ENCODE measurements at regions not wholly inside any gene's neighbourhood (a gene's known extent, or its start where the extent isn't known, plus 50 kb on each side); places are given as distances from the start of the nearest gene placed in this dataset.
A peak's percentile ranks its signal among the peaks of the same experiment; 100 is the strongest.

DNA sequence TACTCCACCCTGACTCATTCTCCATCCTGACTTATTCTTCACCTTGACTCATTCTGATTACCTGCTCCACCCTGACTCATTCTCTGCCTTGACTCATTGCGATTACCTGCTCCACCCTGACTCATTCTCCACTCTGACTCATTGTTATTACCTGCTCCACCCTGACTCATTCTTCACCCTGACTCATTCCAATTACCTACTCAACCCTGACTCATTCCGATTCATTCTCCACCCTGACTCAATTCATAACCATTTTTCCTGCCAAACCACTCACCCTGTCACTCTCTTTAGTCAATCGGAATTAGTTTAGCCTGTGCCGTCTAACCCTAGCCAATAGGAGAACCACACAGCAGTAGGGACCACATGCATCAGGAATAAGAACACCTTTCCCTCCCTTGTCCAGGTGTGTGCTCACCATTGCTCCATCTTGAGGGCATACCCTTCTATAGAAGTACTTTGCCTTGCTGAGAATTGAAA is 1227.4 kb upstream of the PCDH20 start:
- DNase-seq: peak; percentile 0

DNA sequence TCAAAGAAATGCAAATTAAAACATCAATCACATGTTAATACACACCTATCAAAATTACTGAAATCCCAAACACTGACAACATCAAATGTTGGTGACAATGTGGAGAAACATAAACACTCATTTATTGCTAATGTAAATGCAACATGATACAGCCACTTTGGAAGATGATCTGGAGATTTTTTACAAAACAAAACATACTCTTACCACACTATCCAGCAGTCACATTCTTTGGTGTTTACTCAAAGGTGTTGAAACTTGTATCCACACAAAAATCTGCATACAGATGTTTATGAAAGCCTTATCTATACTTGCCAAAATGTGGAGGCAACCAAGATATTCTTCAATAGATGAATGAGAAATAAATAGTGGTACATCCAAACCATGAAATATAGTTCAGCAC is 1219.5 kb upstream of the PCDH20 start:
- DNase-seq: no peak

DNA sequence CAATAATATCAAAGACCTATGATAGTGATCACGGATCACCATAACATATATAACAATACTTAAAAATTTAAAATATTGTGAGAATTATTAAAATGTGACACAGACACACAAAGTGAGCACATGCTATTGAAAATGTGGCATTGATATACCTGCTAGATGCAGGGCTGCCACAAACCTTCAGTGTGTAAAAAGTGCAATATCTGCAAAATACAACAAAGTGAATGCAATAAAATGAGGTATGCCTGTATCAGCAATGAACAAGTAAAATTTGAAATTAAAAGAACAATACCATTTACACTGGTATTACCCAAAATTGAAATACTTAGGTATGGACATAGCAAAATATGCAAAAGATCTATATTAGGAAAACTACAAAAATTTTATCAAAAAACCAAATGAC is 1217.8 kb upstream of the PCDH20 start:
- no peak for DNase-seq

DNA sequence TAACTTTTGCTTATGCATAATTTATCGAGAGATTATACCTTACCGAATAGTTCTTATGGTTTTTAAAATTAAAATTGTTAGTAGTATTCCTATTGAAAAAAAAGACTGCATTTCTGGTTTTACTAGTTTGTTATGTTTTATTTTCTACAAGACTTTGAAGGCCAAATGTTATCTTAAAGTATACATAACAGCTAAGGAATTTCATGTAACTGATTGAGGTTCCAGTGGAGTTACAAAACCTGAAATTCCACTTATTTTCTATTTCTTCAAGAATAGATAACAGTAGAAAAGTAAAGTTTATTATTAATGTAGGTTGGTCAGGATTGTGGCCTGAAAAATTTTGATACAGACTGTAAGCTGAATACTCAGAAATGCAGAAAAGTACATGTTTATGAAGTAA is 1216.0 kb upstream of the PCDH20 start:
- DNase-seq: no peak

DNA sequence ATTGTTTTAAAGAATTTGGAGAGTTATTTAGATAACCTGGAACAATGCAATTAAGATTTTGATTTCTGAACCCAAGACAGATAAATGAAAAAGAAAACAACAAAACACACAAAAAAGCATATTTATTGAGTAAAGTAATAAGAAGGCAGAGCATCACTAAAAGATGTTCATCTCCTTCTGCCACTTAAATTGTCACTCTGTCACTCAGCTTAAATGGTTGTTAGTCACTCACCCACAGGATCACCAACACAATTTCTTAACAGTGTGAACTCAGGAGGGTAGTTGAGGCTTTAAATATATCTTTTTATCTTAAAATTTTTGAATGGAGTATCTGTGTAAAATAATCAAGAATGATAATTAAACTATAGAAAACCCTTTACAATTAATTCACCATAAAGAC is 1215.5 kb upstream of the PCDH20 start:
- DNase-seq: no peak

DNA sequence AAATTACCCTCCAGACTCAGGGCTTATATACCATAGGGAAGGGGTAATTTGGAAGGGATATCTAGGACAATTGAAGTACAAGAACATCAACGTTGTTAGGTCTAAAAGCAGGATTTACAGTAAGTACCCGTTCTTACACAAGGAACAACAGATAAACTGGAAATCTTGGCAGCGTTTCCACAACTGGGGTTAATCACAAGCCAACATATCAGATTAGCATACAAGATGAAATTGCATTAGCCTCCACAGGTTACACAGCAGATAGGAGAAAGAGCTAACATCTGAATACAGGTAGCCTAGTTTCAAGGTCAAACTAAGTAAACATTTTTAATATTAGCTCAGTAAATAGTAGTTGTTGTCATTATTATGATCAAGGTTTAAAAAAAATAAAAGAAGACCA is 1214.0 kb upstream of the PCDH20 start:
- DNase-seq: no peak

DNA sequence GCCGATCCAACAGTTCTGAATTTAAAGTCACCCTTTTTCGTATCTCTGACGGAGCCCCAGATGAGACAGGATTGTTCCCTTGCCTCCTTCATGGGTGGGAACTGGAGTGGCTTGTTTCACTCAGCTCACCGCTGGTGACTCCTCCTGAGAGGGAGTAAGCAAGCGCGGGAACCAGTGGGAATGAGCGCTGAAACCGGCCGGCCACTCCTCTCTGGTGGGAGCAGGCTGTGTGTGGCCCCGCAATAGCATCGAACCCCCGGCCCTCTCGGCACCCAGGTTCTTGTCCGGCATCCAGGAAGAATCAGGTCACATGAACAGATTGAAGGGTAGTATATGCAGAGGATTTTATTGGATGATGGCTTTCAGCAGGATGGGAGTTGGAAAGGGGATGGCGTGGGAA is 1211.6 kb upstream of the PCDH20 start:
- DNase-seq: no peak

DNA sequence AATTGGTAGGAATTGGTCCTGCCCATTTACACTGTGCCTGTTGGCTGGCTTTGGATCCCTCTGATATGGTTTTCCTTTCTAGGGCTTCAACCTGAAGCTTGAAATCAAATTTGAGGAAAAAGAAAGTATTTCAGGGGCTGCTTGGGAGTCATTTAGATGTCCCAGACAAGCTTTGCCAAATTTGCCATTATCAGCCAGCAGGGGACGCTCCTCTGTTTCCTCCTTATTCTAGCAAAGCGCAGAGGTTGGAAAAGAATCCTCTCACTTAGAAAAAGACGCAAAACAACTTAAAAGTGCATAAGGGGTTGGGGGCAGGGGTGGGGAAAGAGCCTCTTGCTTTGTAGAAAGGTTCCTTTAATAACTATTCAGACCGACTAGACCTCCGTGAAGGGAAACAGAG is 1211.1 kb upstream of the PCDH20 start:
- DNase-seq: no peak

DNA sequence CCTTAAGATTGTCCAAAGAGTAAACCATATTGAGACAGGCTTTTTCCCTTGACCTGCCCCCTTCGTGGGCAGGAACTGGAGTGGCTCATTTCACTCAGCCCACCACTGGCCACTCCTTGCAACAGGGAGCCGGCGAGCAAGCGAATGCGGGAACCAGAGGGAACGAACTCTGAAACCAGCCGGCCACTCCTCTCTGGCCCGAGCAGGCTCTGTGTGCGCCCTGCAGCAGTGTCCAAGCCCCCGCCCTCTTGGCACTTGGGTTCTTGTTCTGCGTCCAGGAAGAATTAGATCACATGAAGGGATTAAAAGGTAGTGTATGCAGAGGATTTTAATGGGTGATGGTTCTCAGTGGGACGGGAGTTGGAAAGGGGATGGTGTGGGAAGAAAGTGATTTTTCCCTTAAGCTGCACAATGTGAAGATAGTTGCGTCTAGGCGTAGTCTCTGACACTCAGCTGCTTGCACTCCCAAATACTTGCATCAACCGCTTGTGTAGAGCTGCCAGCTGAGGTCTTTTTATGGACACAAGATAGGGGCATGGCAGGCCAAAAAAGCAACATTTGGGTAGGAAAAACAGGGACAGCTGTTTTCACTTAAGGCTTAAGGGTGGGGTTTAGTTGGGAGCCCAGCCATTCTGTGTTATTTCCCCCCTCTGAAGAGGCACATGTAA is 1209.7 kb upstream of the PCDH20 start:
- no peak for DNase-seq

DNA sequence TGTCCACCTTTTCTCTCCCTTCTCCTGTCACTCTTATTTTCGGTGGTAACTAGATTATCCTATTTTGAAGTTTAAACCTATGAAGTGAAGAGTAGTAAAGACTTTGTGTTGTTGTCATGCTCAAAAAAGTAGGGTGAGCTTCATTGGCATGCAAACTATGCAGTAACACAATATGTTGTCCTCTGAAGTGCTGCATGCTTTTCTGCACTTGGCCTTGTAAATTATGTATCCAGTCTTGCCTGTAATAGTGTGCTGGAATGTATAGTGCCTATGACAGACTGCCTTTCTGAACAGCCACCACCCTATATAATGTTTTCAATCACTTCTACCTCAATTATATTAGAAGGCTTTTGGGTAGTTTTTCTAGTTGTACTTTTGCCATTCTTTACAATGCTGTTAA is 1198.2 kb upstream of the PCDH20 start:
- DNase-seq: no peak

DNA sequence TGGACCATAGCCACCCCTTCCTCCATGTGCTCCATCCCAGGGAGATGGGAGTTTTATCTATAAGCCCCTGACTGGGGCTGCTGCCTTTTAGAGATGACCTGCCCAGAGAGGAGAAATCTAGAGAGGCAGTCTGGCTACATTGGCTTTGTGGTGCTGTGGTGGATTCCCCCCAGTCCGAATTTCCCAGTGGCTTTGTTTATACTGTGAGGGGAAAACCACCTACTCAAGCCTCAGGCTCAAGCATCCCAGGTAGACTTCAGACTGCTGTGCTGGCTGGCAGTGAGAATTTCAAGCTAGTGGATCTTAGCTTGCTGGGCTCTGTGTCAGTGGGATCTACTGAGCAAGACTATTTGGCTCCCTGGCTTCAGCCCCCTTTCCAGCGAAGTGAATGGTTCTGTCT is 1195.7 kb upstream of the PCDH20 start:
- DNase-seq: no peak

DNA sequence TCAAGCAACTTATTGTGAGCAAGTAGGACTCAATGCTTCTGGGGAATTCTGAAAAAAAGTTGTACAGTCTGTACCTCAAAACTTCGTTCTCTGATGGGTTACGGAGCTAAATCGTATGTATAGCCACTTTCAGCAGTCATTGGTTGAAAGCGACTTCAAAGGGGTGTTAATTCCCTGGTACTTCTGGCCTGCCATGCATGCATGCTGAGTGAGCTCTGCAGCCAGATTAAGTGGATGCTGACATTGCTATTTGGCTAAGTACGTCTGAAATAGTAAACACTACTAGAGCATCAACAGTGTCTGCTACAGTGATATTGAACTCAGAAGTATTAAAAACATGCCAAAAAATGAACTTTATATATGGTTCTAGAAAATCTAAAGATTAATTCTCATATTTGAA is 1183.1 kb upstream of the PCDH20 start:
- DNase-seq: no peak

DNA sequence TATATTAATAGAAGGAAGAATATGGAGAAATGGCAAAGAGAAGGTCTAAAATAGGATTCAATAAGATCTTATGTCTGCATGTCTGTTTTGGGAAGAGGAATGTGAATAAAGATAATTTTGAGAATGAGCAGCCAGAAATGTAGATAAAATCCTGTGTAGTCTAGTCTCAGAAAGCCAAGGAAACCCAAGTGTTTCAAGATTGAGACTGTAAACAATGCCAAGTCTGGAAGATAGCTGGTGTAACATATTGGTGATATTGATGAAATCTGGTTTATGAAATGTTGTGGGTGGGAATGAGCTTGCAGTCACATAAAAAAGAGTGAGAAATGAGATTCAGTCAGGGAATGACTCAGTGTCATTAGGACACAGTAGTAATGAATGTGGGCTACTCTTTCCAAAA is 1180.3 kb upstream of the PCDH20 start:
- DNase-seq: no peak

DNA sequence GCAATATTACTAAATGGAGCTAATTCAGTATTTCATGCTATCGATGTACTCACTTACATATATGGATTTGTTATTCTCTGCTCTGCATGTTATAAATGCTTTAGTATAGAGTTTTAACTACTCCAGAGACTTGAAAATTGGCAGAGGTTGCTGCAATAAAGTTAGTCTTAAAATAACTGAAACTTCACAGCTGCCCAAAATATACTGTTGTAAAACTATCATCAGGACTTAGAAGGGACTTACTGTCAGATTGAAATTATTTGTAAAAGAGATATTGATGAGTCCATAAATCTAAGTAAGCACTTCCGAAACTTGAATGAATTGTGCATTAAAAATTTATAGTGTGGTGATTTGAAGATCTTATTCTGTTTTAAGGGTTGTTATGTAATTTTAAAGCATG is 1178.2 kb upstream of the PCDH20 start:
- DNase-seq: no peak

DNA sequence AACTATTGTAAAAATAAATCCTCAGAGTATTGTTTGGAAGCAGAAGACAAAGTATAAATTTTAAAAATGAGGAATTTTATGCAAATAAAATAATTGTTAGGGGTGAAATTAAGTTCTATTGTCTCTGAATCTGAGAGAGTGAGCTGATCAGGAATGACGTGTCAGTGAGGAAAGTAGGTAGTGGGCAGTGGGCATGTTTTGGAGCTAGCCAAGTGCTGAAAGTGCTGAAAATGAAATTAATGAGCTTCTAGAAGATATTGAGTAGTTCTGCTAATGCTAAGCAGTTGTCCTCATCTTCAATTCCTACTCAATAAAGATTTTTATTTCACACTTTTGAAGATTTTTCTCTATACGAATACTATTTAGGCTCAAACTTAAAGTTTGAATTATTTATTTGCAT is 1167.8 kb upstream of the PCDH20 start:
- no peak for DNase-seq

DNA sequence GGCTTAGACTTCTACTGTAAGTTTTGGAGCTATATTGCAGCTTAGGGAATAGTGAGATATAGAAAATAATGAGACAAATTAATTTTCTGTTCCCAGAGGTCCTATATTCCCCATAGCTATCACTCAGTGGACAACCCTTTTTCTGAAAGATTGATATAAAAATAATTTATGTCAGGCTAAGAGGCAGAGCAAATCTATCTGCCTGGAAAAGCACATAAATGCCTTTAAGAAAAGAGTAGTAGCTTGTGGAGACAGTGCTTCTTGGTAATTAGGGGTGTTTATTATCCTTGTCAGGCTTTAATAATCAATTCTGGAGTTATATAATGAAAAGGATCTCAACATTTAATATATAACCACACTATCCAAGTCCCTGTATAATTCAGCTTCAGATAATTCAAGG is 1162.8 kb upstream of the PCDH20 start:
- no peak for DNase-seq

DNA sequence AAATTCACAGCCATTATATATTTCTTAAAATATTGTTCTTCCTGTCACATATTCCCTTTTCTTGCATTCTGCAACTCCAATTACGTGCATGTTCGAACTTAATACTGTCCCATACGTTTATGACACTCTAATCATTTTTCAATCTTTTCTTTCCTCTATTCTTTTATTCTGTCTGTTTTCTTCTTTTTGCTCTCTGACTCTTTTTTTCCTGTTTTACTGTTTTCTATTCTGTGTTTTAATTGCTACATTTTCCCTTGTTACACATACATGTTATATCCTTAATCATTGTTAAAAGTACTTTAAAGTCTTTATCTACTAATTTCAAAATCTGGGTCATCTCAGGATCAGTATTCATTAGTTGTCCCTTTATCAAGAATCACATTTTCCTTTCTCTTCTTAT is 1149.1 kb upstream of the PCDH20 start:
- DNase-seq: no peak

DNA sequence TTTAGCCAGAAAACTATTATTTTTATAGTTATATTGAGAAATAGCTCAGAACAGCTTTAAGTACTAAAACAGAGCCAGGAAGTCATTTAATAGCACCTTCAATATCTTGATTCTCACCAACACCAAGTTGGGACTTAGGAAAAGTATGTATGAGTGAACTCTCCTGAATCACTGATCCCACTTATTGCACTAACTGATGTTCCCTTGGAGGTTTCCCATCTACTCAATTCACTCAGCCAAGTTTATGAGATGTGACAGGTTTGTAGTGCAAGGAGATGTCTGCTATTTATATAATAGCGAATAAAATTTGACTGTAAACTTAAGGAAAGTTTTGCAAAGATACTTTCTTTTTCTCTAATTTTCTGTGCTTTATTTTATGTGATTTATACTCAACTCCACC is 1147.6 kb upstream of the PCDH20 start:
- no peak for DNase-seq

DNA sequence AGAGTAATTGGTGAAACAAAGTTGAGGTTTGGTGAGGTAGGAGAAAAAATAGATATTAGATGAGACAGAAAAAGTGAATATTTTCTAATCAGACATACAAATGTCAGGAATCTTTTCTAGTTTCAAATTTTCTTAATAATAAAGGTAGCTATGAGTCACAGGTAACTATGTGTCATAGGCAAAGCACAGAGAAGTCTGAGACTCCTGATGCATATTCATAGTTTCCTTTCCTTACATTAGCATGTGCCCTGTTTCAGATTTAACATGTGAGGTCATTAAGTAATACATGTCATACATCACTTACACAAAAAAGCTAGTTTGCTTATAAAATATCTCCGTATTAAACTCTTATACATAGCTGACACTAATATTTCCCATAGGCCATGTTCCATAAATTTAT is 1141.3 kb upstream of the PCDH20 start:
- DNase-seq: no peak

DNA sequence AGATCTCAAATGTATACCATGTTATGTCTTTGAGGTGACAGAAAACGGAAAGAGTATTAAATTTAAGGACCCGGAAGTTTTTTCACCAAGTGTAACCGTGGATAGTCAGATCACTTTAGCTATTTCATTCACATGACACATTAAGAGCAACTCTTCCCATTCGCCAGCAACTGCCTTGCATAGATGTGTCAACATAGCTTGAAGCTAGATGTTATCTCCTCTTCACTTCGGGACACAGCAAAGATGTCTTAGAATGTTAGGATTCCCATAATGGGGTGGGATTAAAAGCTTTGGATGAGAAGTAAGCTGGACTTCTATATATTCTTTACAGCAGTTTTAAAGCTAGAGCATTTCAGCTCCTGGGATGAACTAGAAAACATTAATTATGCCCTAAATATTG is 1135.9 kb upstream of the PCDH20 start:
- DNase-seq: no peak

DNA sequence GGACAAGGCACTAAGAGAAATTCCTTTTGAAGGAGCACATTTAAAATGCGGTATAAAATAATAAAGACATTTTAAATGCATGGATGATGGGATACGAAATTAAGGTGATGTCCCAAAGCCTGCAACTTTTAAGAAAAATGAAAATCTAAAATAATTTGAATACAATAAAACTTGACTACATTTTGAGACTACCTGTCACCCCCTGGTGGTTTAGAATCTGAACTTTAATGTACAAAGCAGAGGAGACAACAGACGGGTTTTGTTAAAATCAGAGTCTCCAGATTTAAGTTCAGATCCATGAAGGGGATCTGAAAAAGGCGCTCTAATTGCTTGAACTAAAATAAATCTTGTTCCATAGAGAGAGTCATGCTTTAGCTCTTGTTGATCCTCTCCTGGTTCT is 1129.3 kb upstream of the PCDH20 start:
- no peak for DNase-seq

DNA sequence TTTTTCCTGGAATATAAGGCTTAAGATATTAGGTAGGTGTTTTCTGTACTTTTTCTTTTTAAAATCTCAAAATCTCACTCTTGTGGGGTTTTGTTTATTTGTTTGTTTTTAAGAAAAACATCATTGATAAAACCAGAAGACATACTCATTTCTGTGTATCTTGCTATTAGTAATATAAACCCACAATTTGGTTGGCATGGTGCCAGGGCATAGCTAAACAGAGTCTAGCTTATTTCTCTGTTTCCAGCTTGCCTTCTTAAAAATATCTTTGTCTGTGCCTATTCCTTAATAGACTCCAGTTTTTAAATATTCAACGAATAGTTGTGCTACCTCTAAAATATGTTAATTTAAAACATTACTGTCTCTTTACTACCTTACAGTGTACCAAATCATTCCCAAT is 1121.9 kb upstream of the PCDH20 start:
- DNase-seq: no peak

DNA sequence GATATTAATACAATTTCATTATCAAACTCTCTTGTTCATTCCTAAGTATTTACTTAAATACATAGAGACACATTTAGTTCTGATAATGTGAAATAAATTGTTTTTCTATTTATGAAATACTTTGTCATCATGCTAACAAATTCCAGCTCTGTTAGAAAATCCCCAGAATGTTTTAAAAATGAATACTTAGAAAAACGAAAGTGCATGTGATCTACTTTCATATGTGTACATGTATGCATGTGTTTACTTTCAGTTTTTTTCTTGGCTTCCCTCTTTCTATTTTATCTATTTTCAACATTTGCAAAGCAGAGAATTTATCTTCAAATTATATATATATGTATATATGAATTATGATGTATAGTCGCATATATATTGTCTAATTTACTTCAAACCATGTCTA is 1110.0 kb upstream of the PCDH20 start:
- DNase-seq: no peak

DNA sequence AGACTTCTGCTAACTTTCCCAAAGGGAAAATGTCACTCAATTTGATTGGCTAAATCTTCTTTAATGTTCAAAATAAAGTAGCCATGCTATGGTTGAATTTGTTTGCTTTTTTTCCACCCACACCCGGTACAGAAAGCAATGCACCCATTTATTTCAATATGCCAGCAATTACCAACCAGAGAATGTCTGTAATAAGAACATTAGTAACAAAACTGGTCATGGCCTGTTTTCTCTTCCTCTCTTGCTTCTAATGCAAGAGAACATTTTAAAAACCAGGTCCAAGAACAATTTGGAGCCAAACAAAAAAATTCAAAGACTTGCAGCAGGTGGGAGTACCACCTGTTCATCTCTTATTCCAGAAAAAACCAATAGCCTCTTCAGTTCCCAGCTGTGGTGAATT is 1108.8 kb upstream of the PCDH20 start:
- no peak for DNase-seq

DNA sequence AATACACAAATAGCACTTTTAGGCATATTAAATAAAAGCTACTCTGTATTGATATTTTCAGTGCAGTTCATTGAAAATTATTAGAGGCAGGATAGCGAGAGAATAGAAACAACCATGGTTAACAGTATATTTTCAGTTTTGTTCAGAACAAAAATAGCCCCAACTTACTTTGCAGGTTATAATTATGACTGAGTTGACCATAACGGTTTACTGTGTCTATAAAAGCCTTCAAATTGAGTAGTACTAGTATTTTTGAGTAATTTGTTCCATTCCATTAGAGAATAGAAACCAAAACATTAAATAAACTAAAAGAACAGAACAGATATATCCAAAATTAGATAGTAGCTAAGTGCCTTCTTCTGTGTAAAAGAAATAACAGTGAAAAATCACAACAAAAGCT is 1108.4 kb upstream of the PCDH20 start:
- no peak for DNase-seq
